AG04449 (cell line): ENCODE measurements at regions not wholly inside any gene's neighbourhood (a gene's known extent, or its start where the extent isn't known, plus 50 kb on each side); places are given as distances from the start of the nearest gene placed in this dataset.
"Not testable (repeated sequence)": the region's sequence is repeated elsewhere in the genome, so short reads cannot be mapped to it uniquely, and the experiment has no call there.

ENCODE experiments used
- CTCF ChIA-PET: fragments of 350-600 bp; formaldehyde crosslinking; extraction: SDS; loops from one replicate; lab custom pipeline; 2021; ENCODE audit warnings: antibody characterized with exemption; lab: Yijun Ruan, JAX
- POLR2A ChIA-PET: fragments of 400-600, 350-600 bp; formaldehyde crosslinking; extraction: SDS; loops from one replicate; lab custom pipeline; 2020; ENCODE audit warnings: antibody characterized with exemption, inconsistent platforms; lab: Yijun Ruan, JAX
- DNase-seq: peaks from one replicate; pipeline ENCODE4 v3.0.0-alpha.2; 2010; ENCODE audit warnings: low read depth, low spot score
- H3K4me3 ChIP-seq: 2 replicates; pipeline ENCODE4 v1.5.1; 2011; ENCODE audit warnings: low read depth, mild to moderate bottlenecking, control low read depth, low read length
- CTCF ChIP-seq: IDR thresholded peaks from one replicate; pipeline ENCODE4 v1.5.1; 2011; ENCODE audit warnings: mild to moderate bottlenecking, moderate library complexity, low read length, control low read depth, inconsistent platforms; ENCODE audit not compliant: insufficient read depth; ENCODE audit errors: missing control alignments

- DNase-seq, POLR2A ChIA-PET, H3K4me3 ChIP-seq, CTCF ChIA-PET: not testable (repeated sequence)
These were observed 686.8 kb upstream of the DEFB115 start for GRCh38 chr20:30570622-30571021.

DNA sequence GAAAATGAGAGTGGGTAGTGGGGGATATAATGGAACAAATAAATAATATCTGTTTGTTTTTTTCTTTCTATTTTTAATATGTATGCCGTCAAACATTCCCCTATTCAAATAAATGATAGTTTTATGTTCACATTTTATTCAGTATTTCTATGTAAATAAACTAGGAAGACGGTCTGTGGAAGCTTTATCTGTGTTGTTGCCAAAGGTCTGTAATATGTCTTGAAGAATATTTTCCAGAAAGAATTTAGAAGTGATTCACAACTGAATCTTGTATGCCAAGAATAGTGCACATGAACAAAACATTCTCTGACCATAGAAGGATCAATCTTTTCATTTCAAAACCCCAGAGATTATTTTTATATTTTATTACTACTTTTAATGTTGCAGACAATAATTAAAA is 683.1 kb upstream of the DEFB115 start:
- POLR2A ChIA-PET, CTCF ChIA-PET, DNase-seq, H3K4me3 ChIP-seq: not testable (repeated sequence)

GRCh38 chr20:30579069-30579468 is 678.4 kb upstream of the DEFB115 start:
- CTCF ChIA-PET, POLR2A ChIA-PET, H3K4me3 ChIP-seq: not testable (repeated sequence)

DNA sequence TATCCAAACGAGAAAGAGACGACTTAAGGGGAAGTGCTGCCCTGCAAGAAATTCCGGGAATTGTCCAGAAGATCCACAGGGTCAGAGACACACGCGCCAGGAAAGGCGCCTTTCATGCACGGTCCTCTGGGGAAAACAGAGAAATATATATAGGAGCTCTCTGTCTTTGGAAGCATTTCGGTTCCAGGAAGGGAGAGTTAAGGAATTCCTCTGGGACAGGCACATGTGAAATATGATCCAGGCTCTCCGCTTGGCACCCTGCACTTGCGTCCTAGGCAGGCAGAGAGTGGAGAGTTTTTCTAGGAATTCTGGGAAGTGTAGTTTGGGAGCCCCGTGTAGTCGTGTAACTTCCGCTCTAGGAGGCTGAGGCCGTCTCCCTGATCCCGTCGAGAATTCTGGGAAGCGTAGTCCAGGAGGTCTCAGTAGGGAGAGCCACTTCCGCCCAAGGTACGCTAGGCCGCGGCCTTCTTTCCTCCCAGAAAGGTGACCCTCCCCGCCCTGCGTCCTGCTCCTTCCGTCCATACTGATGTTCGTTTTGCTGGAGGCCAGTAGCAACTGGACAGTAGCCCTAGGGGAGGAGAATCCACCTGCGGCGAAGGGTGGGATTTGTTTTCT is 677.5 kb upstream of the DEFB115 start:
- peak overlapping the region; percentile 25; the same call in 1 of the 2 replicates for H3K4me3 ChIP-seq
- POLR2A ChIA-PET, CTCF ChIA-PET, DNase-seq: not testable (repeated sequence)

More at GRCh38 chr20:30579069-30579468, 678.4 kb upstream of the DEFB115 start:
- not testable (repeated sequence) for DNase-seq

- CTCF ChIA-PET, DNase-seq, H3K4me3 ChIP-seq, POLR2A ChIA-PET: not testable (repeated sequence)
These were observed 675.6 kb upstream of the DEFB115 start for GRCh38 chr20:30581839-30582238.

- DNase-seq, H3K4me3 ChIP-seq, POLR2A ChIA-PET, CTCF ChIA-PET: not testable (repeated sequence)
These were observed 673.1 kb upstream of the DEFB115 start for GRCh38 chr20:30584403-30584802.

- H3K4me3 ChIP-seq, CTCF ChIA-PET, DNase-seq, POLR2A ChIA-PET: not testable (repeated sequence)
These were observed 672.1 kb upstream of the DEFB115 start for GRCh38 chr20:30585244-30585796.

DNA sequence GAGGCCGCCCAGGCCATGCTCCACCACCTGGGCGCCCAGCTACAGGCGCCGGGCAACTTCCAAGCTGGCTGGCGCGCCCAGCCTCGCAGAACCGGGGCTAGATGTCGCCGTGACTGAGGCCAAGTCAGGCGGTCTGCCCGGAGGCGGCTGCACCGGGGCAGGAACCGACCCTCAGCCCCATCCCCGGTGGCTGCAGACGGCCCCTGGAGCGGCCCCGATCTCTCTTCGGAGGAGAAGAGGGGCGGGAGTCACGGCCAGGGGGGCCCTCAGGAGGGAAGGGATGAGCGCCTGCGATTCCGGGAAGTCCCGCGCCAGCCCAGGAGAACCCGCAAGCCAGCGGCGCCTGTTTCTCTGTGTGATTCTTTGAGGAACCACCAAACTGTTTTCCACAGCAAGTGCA is 671.3 kb upstream of the DEFB115 start:
- DNase-seq, POLR2A ChIA-PET, H3K4me3 ChIP-seq, CTCF ChIA-PET: not testable (repeated sequence)

DNA sequence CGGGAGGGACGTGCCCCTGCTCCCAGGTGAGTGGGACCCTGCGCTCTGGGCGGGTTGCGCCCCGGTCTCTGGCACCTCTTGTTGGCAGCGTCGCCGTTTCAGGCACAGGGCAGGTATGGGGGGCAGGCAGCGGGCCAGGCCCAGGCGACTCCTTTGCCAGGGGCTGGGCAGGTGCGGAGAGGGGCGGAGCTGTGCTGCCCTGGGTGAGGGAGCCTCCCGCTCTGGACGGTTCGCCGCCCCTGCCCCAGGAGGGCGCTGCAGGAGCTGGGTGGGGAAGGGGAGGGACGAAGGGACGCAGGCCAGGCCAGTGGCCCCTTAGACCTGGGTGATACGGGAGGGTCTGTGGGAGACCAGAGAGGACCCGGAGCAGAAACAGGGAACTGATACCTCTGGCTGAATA is 663.9 kb upstream of the DEFB115 start:
- ChIA-PET POLR2A (no interaction called here), CTCF (no interaction called here)
- no peak for DNase-seq
- H3K4me3 ChIP-seq: no peak overlapping the region
- no peak for TF ChIP-seq CTCF

DNA sequence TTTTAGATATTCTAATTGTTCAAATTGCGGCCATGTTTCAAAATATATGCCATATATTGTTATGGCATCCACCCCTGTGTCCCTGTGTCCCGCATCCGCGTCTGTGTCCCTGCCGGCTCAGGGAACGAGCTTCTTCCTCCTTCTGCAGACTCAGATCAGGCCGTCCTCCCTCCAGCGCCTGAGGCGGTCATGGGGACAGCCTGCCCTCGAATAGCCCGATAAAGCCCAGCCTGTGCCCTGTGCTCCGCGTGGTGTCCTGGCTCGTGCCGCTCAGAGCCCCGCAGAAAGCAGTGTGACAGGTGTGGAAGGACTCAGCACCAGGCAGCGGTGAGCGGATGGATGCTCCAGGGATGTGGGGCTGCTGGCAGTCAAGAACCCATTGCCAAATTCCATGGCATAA is 663.4 kb upstream of the DEFB115 start:
- no peak for DNase-seq
- ChIA-PET CTCF (no interaction called here), POLR2A (no interaction called here)
- TF ChIP-seq CTCF: no peak
- H3K4me3 ChIP-seq: no peak overlapping the region

- no peak for DNase-seq
- H3K4me3 ChIP-seq: no peak overlapping the region
- POLR2A ChIA-PET: no interaction called here
- CTCF ChIA-PET: no interaction called here
- TF ChIP-seq CTCF: no peak
These were observed 661.8 kb upstream of the DEFB115 start for GRCh38 chr20:30595698-30596097.

DNA sequence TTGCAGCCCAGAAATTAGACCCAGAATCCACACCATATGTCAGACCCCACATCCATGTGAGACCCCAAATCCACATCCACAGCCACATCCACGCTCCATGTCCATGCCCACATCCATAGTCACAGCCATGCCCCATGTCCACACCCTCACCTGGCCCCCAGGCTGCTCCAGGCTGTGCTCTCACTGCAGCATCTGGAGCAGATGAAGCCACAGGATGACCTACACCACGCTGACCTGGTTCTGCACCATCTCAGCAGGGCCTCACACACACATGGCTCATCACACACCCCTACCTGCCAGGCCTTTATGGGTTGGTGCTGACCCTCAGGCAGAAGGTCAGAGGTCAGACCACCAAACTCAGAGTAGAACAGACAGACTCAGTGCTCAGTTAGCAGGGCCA is 660.0 kb upstream of the DEFB115 start:
- H3K4me3 ChIP-seq, DNase-seq, POLR2A ChIA-PET, CTCF ChIA-PET: not testable (repeated sequence)
